Adrenal gland (tissue), 5 donors: ENCODE measurements at regions not wholly inside any gene's neighbourhood (a gene's known extent, or its start where the extent isn't known, plus 50 kb on each side); places are given as distances from the start of the nearest gene placed in this dataset.

Source experiments
- CTCF ChIP-seq, 6 experiments: fragments of 450-650 bp in 4 of 6; fragments of 200-600 bp in 2 of 6; sonication (generic) in 1 of 6; IDR thresholded peaks; 1 replicate in 5 of 6; 2 replicates in 1 of 6; pipeline versions ENCODE4 v1.5.1 to v1.8.0; 2016 to 2021; ENCODE audit warnings: antibody characterized with exemption in 6 of 6, mild to moderate bottlenecking in 2 of 6, moderate library complexity in 1 of 6
- POLR2A ChIP-seq, 2 donors: fragments of 450-650 bp; IDR thresholded peaks; one replicate each; pipeline ENCODE4 v1.6.1; 2017; ENCODE audit warnings: antibody characterized with exemption in 2 of 2, mild to moderate bottlenecking in 2 of 2, moderate library complexity in 1 of 2
- donor health status: DM: no; HTN: no; CAD: no.

- no peak for TF ChIP-seq CTCF (IDR thresholded peaks at IDR 0.05)
- TF ChIP-seq POLR2A (IDR thresholded peaks at IDR 0.05), result no peak
These were observed 56.9 kb upstream of the TRIM67 start for GRCh38 chr1:231104917-231105316.
